ENCODE measurements at regions not wholly inside any gene's neighbourhood (a gene's known extent, or its start where the extent isn't known, plus 50 kb on each side); places are given as distances from the start of the nearest gene placed in this dataset.
"Not testable (repeated sequence)": the region's sequence is repeated elsewhere in the genome, so short reads cannot be mapped to it uniquely, and the experiment has no call there.

- DNase-seq (ENCODE audit: low spot score) = peak; percentile 35
- FAIRE-seq = no peak
Observed at GRCh38 chr6:27178860-27179259, 68.6 kb upstream of the PRSS16 start.

GRCh38 chr6:27183060-27183832 lies 64.3 kb upstream of the PRSS16 start:
- DNase-seq (ENCODE audit: low spot score) (no peak), FAIRE-seq (no peak)

- DNase-seq (ENCODE audit: low spot score) (no peak), FAIRE-seq (no peak)
Observed at GRCh38 chr6:27187231-27188060, 60.1 kb upstream of the PRSS16 start.

GRCh38 chr6:27188061-27188884 lies 59.2 kb upstream of the PRSS16 start:
- peak; percentile 70 for DNase-seq (ENCODE audit: low spot score)
- no peak for FAIRE-seq

GRCh38 chr6:27188885-27189418 lies 58.5 kb upstream of the PRSS16 start:
- no peak for FAIRE-seq
- peak; percentile 63 for DNase-seq (ENCODE audit: low spot score)

- FAIRE-seq (no peak), DNase-seq (ENCODE audit: low spot score) (no peak)
Observed at GRCh38 chr6:27190126-27190525, 57.4 kb upstream of the PRSS16 start.

- not testable (repeated sequence) for FAIRE-seq
Observed at GRCh38 chr6:27194453-27194852, 53.0 kb upstream of the PRSS16 start.

GRCh38 chr6:27195547-27195946 lies 52.0 kb upstream of the PRSS16 start:
- not testable (repeated sequence) for DNase-seq (ENCODE audit: low spot score); FAIRE-seq

More at GRCh38 chr6:27194453-27194852, 53.0 kb upstream of the PRSS16 start:
- DNase-seq (ENCODE audit: low spot score) = not testable (repeated sequence)
